Liver (tissue), 8 donors: ENCODE measurements at regions not wholly inside any gene's neighbourhood (a gene's known extent, or its start where the extent isn't known, plus 50 kb on each side); places are given as distances from the start of the nearest gene placed in this dataset.

Experiments
- DNase-seq: peaks from one replicate; pipeline ENCODE4 v3.0.0-alpha.2; 2017; ENCODE audit warnings: low spot score
- H3K27ac ChIP-seq, 2 donors: one replicate each; pipeline ENCODE4 v1.7.0; 2013; ENCODE audit warnings: inconsistent platforms in 2 of 2, low read length in 2 of 2, control low read depth in 1 of 2, low read depth in 1 of 2, mild to moderate bottlenecking in 1 of 2
- H3K27me3 ChIP-seq, 4 donors: one replicate each; pipeline versions ENCODE4 v1.6.1 to v1.7.0; 2013; ENCODE audit warnings: low read length in 3 of 4, inconsistent platforms in 1 of 4, mild to moderate bottlenecking in 1 of 4, moderate library complexity in 1 of 4; ENCODE audit not compliant: control insufficient read depth in 4 of 4, insufficient read depth in 4 of 4
- H3K36me3 ChIP-seq, 4 donors: one replicate each; pipeline versions ENCODE4 v1.6.1 to v1.7.0; 2013; ENCODE audit warnings: low read length in 3 of 4, mild to moderate bottlenecking in 3 of 4, low read depth in 1 of 4, moderate library complexity in 1 of 4; ENCODE audit not compliant: control insufficient read depth in 4 of 4, insufficient read depth in 3 of 4
- H3K4me1 ChIP-seq, 4 donors: one replicate each; pipeline versions ENCODE4 v1.6.1 to v1.7.0; 2013; ENCODE audit warnings: low read length in 3 of 4, mild to moderate bottlenecking in 3 of 4, moderate library complexity in 1 of 4; ENCODE audit not compliant: control insufficient read depth in 4 of 4, insufficient read depth in 4 of 4
- H3K4me3 ChIP-seq, 3 donors: one replicate each; pipeline versions ENCODE4 v1.6.1 to v1.7.0; 2013; ENCODE audit warnings: low read length in 3 of 3, control low read depth in 1 of 3, low read depth in 1 of 3, mild to moderate bottlenecking in 1 of 3
- H3K9ac ChIP-seq, 2 donors: one replicate each; pipeline ENCODE4 v1.7.0; 2013; ENCODE audit warnings: low read length in 2 of 2, mild to moderate bottlenecking in 2 of 2, moderate library complexity in 2 of 2, control low read depth in 1 of 2, low read depth in 1 of 2
- H3K9me3 ChIP-seq, 4 donors: one replicate each; pipeline versions ENCODE4 v1.6.1 to v1.7.0; 2013; ENCODE audit warnings: low read length in 3 of 4; ENCODE audit not compliant: control insufficient read depth in 4 of 4
- FOXA1 ChIP-seq: IDR thresholded peaks from 2 replicates; pipeline ENCODE4 v1.6.1; 2016; ENCODE audit warnings: antibody characterized with exemption
- GABPA ChIP-seq, 2 donors: IDR thresholded peaks in 1 of 2; conservative IDR thresholded peaks in 1 of 2; 2 replicates each; pipeline ENCODE4 v1.6.1; 2016; ENCODE audit warnings: antibody characterized with exemption in 2 of 2, mild to moderate bottlenecking in 1 of 2, moderate library complexity in 1 of 2
- HNF4A ChIP-seq, 2 donors: conservative IDR thresholded peaks; 2 replicates each; pipeline ENCODE4 v1.6.1; 2016; ENCODE audit warnings: antibody characterized with exemption in 2 of 2, mild to moderate bottlenecking in 2 of 2
- JUND ChIP-seq, 2 donors: IDR thresholded peaks; 2 replicates each; pipeline ENCODE4 v1.6.1; 2016; ENCODE audit warnings: antibody characterized with exemption in 2 of 2
- MAX ChIP-seq: IDR thresholded peaks from 2 replicates; pipeline ENCODE4 v1.6.1; 2016; ENCODE audit warnings: antibody characterized with exemption
- NR2F2 ChIP-seq: IDR thresholded peaks from 2 replicates; pipeline ENCODE4 v1.6.1; 2016; ENCODE audit warnings: antibody characterized with exemption
- RAD21 ChIP-seq, 2 donors: IDR thresholded peaks; 2 replicates each; pipeline ENCODE4 v1.6.1; 2016; ENCODE audit warnings: antibody characterized with exemption in 2 of 2, mild to moderate bottlenecking in 2 of 2
- RXRA ChIP-seq, 2 donors: IDR thresholded peaks; 2 replicates each; pipeline ENCODE4 v1.6.1; 2017 to 2018; ENCODE audit warnings: antibody characterized with exemption in 2 of 2, mild to moderate bottlenecking in 1 of 2
- TAF1 ChIP-seq: conservative IDR thresholded peaks from 2 replicates; pipeline ENCODE4 v1.6.1; 2016; ENCODE audit warnings: antibody characterized with exemption, mild to moderate bottlenecking
- ZBTB33 ChIP-seq: IDR thresholded peaks from 2 replicates; pipeline ENCODE4 v1.6.1; 2016; ENCODE audit warnings: antibody characterized with exemption
- WGBS: extraction: QIAGEN DNeasy Blood & Tissue Kit; methylation state at CpG from one replicate; pipeline ENCODE4 v1.1.7; 2013; 5-methylcytosine and 5-hydroxymethylcytosine counted together
- TF ChIP-seq, protein P1 (sequence below): IDR thresholded peaks from 2 replicates; pipeline ENCODE4 v1.6.1; 2016; ENCODE audit warnings: antibody characterized with exemption
- TF ChIP-seq, protein P2 (sequence below): IDR thresholded peaks from 2 replicates; pipeline ENCODE4 v1.6.1; 2016; ENCODE audit warnings: antibody characterized with exemption, mild to moderate bottlenecking
- TF ChIP-seq, protein P3 (sequence below): fragments of 150-350 bp; IDR thresholded peaks from 2 replicates; pipeline ENCODE4 v1.5.1; 2017; ENCODE audit warnings: improper control_type of control experiment, low read depth, low read length; ENCODE audit not compliant: missing input control
- donor health status: healthy.
- donor health status: healthy.
- donor health status: healthy.
- donor health status: healthy.
- donor health status: healthy.

GRCh38 chr17:79341222-79341780 is 266.7 kb downstream of the ENGASE start:
- TF ChIP-seq MAX, result no peak
- TF ChIP-seq RXRA (IDR thresholded peaks at IDR 0.05), result no peak
- TF ChIP-seq GABPA (IDR thresholded peaks at IDR 0.05 in 1 of 2, conservative IDR thresholded peaks at IDR 0.05 in 1 of 2), result no peak
- TF ChIP-seq, protein P1, sequence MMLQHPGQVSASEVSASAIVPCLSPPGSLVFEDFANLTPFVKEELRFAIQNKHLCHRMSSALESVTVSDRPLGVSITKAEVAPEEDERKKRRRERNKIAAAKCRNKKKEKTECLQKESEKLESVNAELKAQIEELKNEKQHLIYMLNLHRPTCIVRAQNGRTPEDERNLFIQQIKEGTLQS, result no peak
- TF ChIP-seq NR2F2, result no peak
- TF ChIP-seq JUND (IDR thresholded peaks at IDR 0.05), result no peak
- no peak for TF ChIP-seq FOXA1
- TF ChIP-seq RAD21 (IDR thresholded peaks at IDR 0.05), result no peak
- TF ChIP-seq HNF4A (conservative IDR thresholded peaks at IDR 0.05), result no peak
- TF ChIP-seq, protein P2, sequence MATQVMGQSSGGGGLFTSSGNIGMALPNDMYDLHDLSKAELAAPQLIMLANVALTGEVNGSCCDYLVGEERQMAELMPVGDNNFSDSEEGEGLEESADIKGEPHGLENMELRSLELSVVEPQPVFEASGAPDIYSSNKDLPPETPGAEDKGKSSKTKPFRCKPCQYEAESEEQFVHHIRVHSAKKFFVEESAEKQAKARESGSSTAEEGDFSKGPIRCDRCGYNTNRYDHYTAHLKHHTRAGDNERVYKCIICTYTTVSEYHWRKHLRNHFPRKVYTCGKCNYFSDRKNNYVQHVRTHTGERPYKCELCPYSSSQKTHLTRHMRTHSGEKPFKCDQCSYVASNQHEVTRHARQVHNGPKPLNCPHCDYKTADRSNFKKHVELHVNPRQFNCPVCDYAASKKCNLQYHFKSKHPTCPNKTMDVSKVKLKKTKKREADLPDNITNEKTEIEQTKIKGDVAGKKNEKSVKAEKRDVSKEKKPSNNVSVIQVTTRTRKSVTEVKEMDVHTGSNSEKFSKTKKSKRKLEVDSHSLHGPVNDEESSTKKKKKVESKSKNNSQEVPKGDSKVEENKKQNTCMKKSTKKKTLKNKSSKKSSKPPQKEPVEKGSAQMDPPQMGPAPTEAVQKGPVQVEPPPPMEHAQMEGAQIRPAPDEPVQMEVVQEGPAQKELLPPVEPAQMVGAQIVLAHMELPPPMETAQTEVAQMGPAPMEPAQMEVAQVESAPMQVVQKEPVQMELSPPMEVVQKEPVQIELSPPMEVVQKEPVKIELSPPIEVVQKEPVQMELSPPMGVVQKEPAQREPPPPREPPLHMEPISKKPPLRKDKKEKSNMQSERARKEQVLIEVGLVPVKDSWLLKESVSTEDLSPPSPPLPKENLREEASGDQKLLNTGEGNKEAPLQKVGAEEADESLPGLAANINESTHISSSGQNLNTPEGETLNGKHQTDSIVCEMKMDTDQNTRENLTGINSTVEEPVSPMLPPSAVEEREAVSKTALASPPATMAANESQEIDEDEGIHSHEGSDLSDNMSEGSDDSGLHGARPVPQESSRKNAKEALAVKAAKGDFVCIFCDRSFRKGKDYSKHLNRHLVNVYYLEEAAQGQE, result no peak
- TF ChIP-seq ZBTB33, result no peak
- no peak for TF ChIP-seq TAF1
- TF ChIP-seq, protein P3, sequence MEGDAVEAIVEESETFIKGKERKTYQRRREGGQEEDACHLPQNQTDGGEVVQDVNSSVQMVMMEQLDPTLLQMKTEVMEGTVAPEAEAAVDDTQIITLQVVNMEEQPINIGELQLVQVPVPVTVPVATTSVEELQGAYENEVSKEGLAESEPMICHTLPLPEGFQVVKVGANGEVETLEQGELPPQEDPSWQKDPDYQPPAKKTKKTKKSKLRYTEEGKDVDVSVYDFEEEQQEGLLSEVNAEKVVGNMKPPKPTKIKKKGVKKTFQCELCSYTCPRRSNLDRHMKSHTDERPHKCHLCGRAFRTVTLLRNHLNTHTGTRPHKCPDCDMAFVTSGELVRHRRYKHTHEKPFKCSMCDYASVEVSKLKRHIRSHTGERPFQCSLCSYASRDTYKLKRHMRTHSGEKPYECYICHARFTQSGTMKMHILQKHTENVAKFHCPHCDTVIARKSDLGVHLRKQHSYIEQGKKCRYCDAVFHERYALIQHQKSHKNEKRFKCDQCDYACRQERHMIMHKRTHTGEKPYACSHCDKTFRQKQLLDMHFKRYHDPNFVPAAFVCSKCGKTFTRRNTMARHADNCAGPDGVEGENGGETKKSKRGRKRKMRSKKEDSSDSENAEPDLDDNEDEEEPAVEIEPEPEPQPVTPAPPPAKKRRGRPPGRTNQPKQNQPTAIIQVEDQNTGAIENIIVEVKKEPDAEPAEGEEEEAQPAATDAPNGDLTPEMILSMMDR, result no peak
- no peaks in the 10 kb centered on the region for H3K9me3 ChIP-seq
- H3K27ac ChIP-seq, result no peak overlapping the region
- H3K9ac ChIP-seq, result no peak overlapping the region
- no peak overlapping the region for H3K4me3 ChIP-seq
- H3K4me1 ChIP-seq, result no peaks in the 10 kb centered on the region
- H3K36me3 ChIP-seq, result no peaks in the 10 kb centered on the region
- WGBS, result 73% methylated on average over 8 of the region's 8 CpGs
- peaks cover 0 to 4% (median 1%) of the 10 kb centered on the region in 4 donors for H3K27me3 ChIP-seq
- no peak for DNase-seq
